IMR-90 (cell line): ENCODE measurements at regions not wholly inside any gene's neighbourhood (a gene's known extent, or its start where the extent isn't known, plus 50 kb on each side); places are given as distances from the start of the nearest gene placed in this dataset.

Experiments
- ATAC-seq: fragments of 200-7000 bp; cut with Tn5 transposase; 2 replicates; pipeline ENCODE4 v1.9.1; 2020; ENCODE audit warnings: low read depth, mild to moderate bottlenecking, moderate library complexity
- BruUV-seq: library from RNA; stranded (reverse); fragments of 400-500 nt; replicated peaks from 2 replicates; lab custom pipeline; 2021; lab: Mats Ljungman, UMichigan
- CTCF ChIA-PET: fragments of 300-600 bp; formaldehyde crosslinking; extraction: SDS; loops from one replicate; lab custom pipeline; 2021; ENCODE audit warnings: antibody characterized with exemption; lab: Yijun Ruan, JAX
- POLR2A ChIA-PET: fragments of 300-600 bp; sonication (Branson Sonifier 250); formaldehyde crosslinking; loops from one replicate; lab custom pipeline; 2022; ENCODE audit warnings: antibody characterized with exemption; ENCODE audit not compliant: unreplicated experiment; lab: Charles Lee
- DNase-seq: peaks from one replicate; pipeline ENCODE4 v3.0.0; 2013
- H2AFZ ChIP-seq: replicated peaks from 2 replicates; pipeline ENCODE3; 2013; ENCODE audit warnings: low read length, mild to moderate bottlenecking; ENCODE audit not compliant: poor library complexity
- H2AK5ac ChIP-seq: 2 replicates; pipeline ENCODE4 v1.6.1; 2013; ENCODE audit warnings: low read depth, low read length, inconsistent platforms
- H2AK9ac ChIP-seq: replicated peaks from 2 replicates; pipeline ENCODE3; 2013; ENCODE audit warnings: mild to moderate bottlenecking, low read depth, low read length, moderate library complexity; ENCODE audit not compliant: poor library complexity
- H2BK120ac ChIP-seq: 2 replicates; pipeline ENCODE4 v1.6.1; 2013; ENCODE audit warnings: low read depth, low read length, inconsistent platforms
- H2BK15ac ChIP-seq: 3 replicates; pipeline ENCODE4 v1.6.1; 2013; ENCODE audit warnings: low read depth, low read length, inconsistent platforms
- H2BK20ac ChIP-seq: 2 replicates; pipeline ENCODE4 v1.6.1; 2013; ENCODE audit warnings: low read depth, mild to moderate bottlenecking, inconsistent platforms, low read length, moderate library complexity
- H2BK5ac ChIP-seq: 2 replicates; pipeline ENCODE4 v1.6.1; 2013; ENCODE audit warnings: mild to moderate bottlenecking, low read depth, low read length, inconsistent platforms; ENCODE audit not compliant: poor library complexity, severe bottlenecking
- H3K14ac ChIP-seq: replicated peaks from 2 replicates; pipeline ENCODE4 v1.6.1; 2013; ENCODE audit warnings: low read depth, low read length, inconsistent platforms
- H3K18ac ChIP-seq: 2 replicates; pipeline ENCODE4 v1.6.1; 2013; ENCODE audit warnings: low read depth, low read length, control low read depth
- H3K23ac ChIP-seq: 2 replicates; pipeline ENCODE4 v1.6.1; 2013; ENCODE audit warnings: low read depth, low read length, inconsistent platforms
- H3K27ac ChIP-seq: 2 replicates; pipeline ENCODE4 v1.5.1; 2013; ENCODE audit warnings: mild to moderate bottlenecking, control low read depth, low read length; ENCODE audit not compliant: insufficient read depth
- H3K27me3 ChIP-seq: 2 replicates; pipeline ENCODE4 v1.6.1; 2013; ENCODE audit warnings: low read length; ENCODE audit not compliant: control insufficient read depth, insufficient read depth
- H3K36me3 ChIP-seq: 2 replicates; pipeline ENCODE4 v1.6.1; 2013; ENCODE audit warnings: low read length, mixed read lengths; ENCODE audit not compliant: control insufficient read depth, insufficient read depth
- H3K4ac ChIP-seq: 2 replicates; pipeline ENCODE4 v1.6.1; 2013; ENCODE audit warnings: low read depth, low read length, inconsistent platforms
- H3K4me1 ChIP-seq: 2 replicates; pipeline ENCODE4 v1.6.1; 2013; ENCODE audit warnings: low read length, mixed read lengths; ENCODE audit not compliant: control insufficient read depth, insufficient read depth
- H3K4me2 ChIP-seq: 2 replicates; pipeline ENCODE4 v1.6.1; 2013; ENCODE audit warnings: low read depth, mild to moderate bottlenecking, control low read depth, low read length, moderate library complexity
- H3K4me3 ChIP-seq: 2 replicates; pipeline ENCODE4 v1.5.1; 2013; ENCODE audit warnings: low read depth, mild to moderate bottlenecking, control low read depth, low read length, moderate library complexity; ENCODE audit not compliant: insufficient read depth
- H3K56ac ChIP-seq: 2 replicates; pipeline ENCODE4 v1.6.1; 2013; ENCODE audit warnings: low read length, inconsistent platforms; ENCODE audit not compliant: insufficient read depth; ENCODE audit errors: extremely low read depth
- H3K79me1 ChIP-seq, 2 experiments: 2 replicates each; pipeline ENCODE4 v1.6.1; 2013; ENCODE audit warnings: low read length in 2 of 2, inconsistent platforms in 1 of 2, low read depth in 1 of 2
- H3K9ac ChIP-seq: 2 replicates; pipeline ENCODE4 v1.6.1; 2013; ENCODE audit warnings: low read depth, low read length, control low read depth
- H3K9me1 ChIP-seq: 2 replicates; pipeline ENCODE4 v1.6.1; 2013; ENCODE audit warnings: low read length, inconsistent platforms; ENCODE audit not compliant: insufficient read depth
- H3K9me3 ChIP-seq: 2 replicates; pipeline ENCODE4 v1.6.1; 2013; ENCODE audit warnings: low read length; ENCODE audit not compliant: control insufficient read depth, insufficient read depth
- H4K20me1 ChIP-seq: 2 replicates; pipeline ENCODE4 v1.6.1; 2013; ENCODE audit warnings: low read length, inconsistent platforms; ENCODE audit not compliant: insufficient read depth
- H4K5ac ChIP-seq: 2 replicates; pipeline ENCODE4 v1.6.1; 2013; ENCODE audit warnings: mild to moderate bottlenecking, low read depth, low read length, control low read depth
- H4K8ac ChIP-seq, 2 experiments: 2 replicates each; pipeline ENCODE4 v1.6.1; 2013; ENCODE audit warnings: low read depth in 2 of 2, low read length in 2 of 2, control low read depth in 1 of 2, inconsistent platforms in 1 of 2
- H4K91ac ChIP-seq: 2 replicates; pipeline ENCODE4 v1.6.1; 2013; ENCODE audit warnings: low read depth, low read length, inconsistent platforms; ENCODE audit not compliant: insufficient read depth
- BHLHE40 ChIP-seq: fragments of 150-350 bp; IDR thresholded peaks from 2 replicates; pipeline ENCODE4 v1.6.1; 2016; ENCODE audit warnings: mild to moderate bottlenecking, low read depth, low read length
- CEBPB ChIP-seq: IDR thresholded peaks from 2 replicates; pipeline ENCODE4 v1.6.1; 2012; ENCODE audit warnings: low read depth, low read length, improper control_type of control experiment
- CHD1 ChIP-seq: IDR thresholded peaks from 2 replicates; pipeline ENCODE4 v1.6.1; 2012; ENCODE audit warnings: low read depth, low read length, improper control_type of control experiment
- MAFK ChIP-seq: IDR thresholded peaks from 2 replicates; pipeline ENCODE4 v1.6.1; 2012; ENCODE audit warnings: low read depth, low read length, improper control_type of control experiment
- MXI1 ChIP-seq: IDR thresholded peaks from 2 replicates; pipeline ENCODE4 v1.6.1; 2012; ENCODE audit warnings: low read depth, mild to moderate bottlenecking, low read length, moderate library complexity, borderline replicate concordance
- NFE2L2 ChIP-seq: fragments of 150-350 bp; IDR thresholded peaks from 2 replicates; pipeline ENCODE4 v1.6.1; 2016; ENCODE audit warnings: low read depth, mild to moderate bottlenecking, low read length
- POLR2A ChIP-seq: IDR thresholded peaks from 2 replicates; pipeline ENCODE4 v1.6.1; 2012; ENCODE audit warnings: mild to moderate bottlenecking, low read depth, low read length
- RAD21 ChIP-seq: IDR thresholded peaks from 2 replicates; pipeline ENCODE4 v1.6.1; 2012; ENCODE audit warnings: low read length, improper control_type of control experiment
- RCOR1 ChIP-seq: IDR thresholded peaks from 2 replicates; pipeline ENCODE4 v1.6.1; 2012; ENCODE audit warnings: mild to moderate bottlenecking, low read length, improper control_type of control experiment; ENCODE audit not compliant: insufficient replicate concordance
- WGBS, 2 experiments: methylation state at CpG; one replicate each; pipeline versions ENCODE4 v1.1.5 to v1.1.7; 2013; ENCODE audit warnings: missing lambda C conversion rate in 2 of 2; ENCODE audit not compliant: insufficient read length in 1 of 2; ENCODE audit errors: extremely low coverage in 2 of 2; 5-methylcytosine and 5-hydroxymethylcytosine counted together
- dilution Hi-C: fragments of 300-500 bp; cut with HindIII; formaldehyde crosslinking; loops from one replicate; pipeline ENCODE4 v1.14.3; 2018; ENCODE audit warnings: low sequenced_read_pairs; ENCODE audit not compliant: unreplicated experiment
- in situ Hi-C: fragments of 300-500 bp; cut with MboI; formaldehyde crosslinking; loops from 3 replicates; pipeline ENCODE4 v1.14.3; 2019; ENCODE audit warnings: low sequenced_read_pairs, inconsistent platforms, mixed read lengths
- intact Hi-C: fragments of 100-400 bp; cut with micrococcal nuclease; formaldehyde crosslinking; loops from 2 replicates; pipeline ENCODE4 v1.10.0; 2022
- TF ChIP-seq, protein P1 (sequence below): conservative IDR thresholded peaks from 2 replicates; pipeline ENCODE4 v1.5.1; 2012; ENCODE audit warnings: mild to moderate bottlenecking, low read depth, low read length, improper control_type of control experiment

DNA sequence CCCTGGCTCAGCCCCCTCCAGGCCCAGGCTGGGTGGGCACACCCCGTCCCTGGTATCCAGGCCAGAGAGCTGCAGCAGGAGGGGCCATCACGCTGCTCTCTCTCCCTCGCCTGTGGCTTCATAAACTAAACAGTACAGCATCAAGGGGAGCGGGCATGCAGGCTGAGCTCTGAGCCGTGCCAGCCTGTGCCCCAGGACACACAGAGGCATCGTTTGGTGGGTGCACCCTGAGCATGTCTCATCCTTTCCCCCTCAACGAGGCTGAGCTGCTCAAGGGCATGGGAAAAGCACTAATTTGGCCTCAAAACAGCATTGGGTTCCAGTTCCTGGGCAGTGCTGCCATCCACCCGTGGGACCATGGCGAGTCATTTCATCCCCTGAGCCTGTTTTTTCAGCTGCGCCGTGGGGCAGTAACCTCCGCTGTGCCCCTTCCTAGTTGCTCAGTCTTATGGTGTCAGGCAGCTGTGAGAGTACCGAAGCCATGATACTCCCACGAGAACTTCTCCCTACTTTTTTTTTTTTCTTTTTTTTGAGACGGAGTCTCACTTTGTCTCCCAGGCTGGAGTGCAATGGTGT is 79.6 kb downstream of the CPN2 start:
- Histone ChIP-seq H2AK9ac (no peak overlapping the region), H3K36me3 (no peaks in the 10 kb centered on the region), H3K9ac (no peak overlapping the region), H3K79me1 (no peaks in the 10 kb centered on the region), H4K8ac (no peak overlapping the region), H2BK5ac (no peak overlapping the region), H2AK5ac (no peak overlapping the region), H4K91ac (no peak overlapping the region), H3K4ac (no peak overlapping the region), H2AFZ (peak overlapping the region; percentile 27), H3K56ac (no peak overlapping the region), H3K4me3 (no peak overlapping the region), H3K4me2 (no peak overlapping the region), H3K14ac (no peak overlapping the region), H2BK20ac (no peak overlapping the region), H4K5ac (no peak overlapping the region), H4K20me1 (no peaks in the 10 kb centered on the region), H3K27me3 (peaks cover 15% of the 10 kb centered on the region; the same call in 1 of the 2 replicates), H3K18ac (no peak overlapping the region), H3K9me1 (no peaks in the 10 kb centered on the region; the same call in 1 of the 2 replicates), H3K23ac (no peak overlapping the region), H3K27ac (no peak overlapping the region), H3K4me1 (no peaks in the 10 kb centered on the region), H2BK120ac (no peak overlapping the region), H2BK15ac (no peak overlapping the region), H3K9me3 (no peaks in the 10 kb centered on the region)
- in situ Hi-C loops (no loop called here), dilution Hi-C loops (no loop called here), intact Hi-C loops (no loop called here)
- BruUV-seq, result no TSS peak
- CTCF ChIA-PET, result no interaction called here
- DNase-seq (no peak), ATAC-seq (no peak)
- POLR2A ChIA-PET, result no interaction called here
- TF ChIP-seq MAFK (no peak), RCOR1 (no peak), POLR2A (no peak), MXI1 (no peak), CHD1 (no peak), BHLHE40 (no peak), NFE2L2 (no peak), RAD21 (no peak), CEBPB (no peak)
- TF ChIP-seq, protein P1, sequence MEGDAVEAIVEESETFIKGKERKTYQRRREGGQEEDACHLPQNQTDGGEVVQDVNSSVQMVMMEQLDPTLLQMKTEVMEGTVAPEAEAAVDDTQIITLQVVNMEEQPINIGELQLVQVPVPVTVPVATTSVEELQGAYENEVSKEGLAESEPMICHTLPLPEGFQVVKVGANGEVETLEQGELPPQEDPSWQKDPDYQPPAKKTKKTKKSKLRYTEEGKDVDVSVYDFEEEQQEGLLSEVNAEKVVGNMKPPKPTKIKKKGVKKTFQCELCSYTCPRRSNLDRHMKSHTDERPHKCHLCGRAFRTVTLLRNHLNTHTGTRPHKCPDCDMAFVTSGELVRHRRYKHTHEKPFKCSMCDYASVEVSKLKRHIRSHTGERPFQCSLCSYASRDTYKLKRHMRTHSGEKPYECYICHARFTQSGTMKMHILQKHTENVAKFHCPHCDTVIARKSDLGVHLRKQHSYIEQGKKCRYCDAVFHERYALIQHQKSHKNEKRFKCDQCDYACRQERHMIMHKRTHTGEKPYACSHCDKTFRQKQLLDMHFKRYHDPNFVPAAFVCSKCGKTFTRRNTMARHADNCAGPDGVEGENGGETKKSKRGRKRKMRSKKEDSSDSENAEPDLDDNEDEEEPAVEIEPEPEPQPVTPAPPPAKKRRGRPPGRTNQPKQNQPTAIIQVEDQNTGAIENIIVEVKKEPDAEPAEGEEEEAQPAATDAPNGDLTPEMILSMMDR, result no peak
- WGBS, 2 experiments, result 61% methylated on average over 5 of the region's 15 CpGs; no CpG with 5 or more reads in 1 of the 2 experiments
